ENCODE measurements at regions not wholly inside any gene's neighbourhood (a gene's known extent, or its start where the extent isn't known, plus 50 kb on each side); places are given as distances from the start of the nearest gene placed in this dataset.
A peak's percentile ranks its signal among the peaks of the same experiment; 100 is the strongest.

DNA sequence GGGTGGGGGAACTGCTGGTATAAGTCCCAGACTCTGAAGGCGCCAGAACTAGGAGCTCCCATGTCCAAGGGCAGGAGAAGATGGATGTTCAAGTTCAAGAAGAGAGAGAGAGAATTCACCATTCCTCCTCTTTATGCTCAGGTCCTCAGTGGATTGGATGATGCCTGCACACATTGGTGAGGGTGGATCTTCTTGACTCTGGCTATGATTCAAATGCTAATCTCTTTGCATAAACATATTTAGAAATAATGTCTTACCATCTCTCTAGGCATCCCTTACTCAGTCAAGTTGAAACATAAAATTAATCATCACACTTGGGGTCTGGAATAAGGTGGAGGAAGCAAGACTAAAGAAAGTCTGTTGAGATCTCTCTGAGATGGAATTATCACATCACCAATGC lies 210.6 kb upstream of the CHST9 start:
- no peak for DNase-seq (ENCODE audit: insufficient read length, low spot score)
- peak; percentile 16 for FAIRE-seq
- TF ChIP-seq, protein P1, sequence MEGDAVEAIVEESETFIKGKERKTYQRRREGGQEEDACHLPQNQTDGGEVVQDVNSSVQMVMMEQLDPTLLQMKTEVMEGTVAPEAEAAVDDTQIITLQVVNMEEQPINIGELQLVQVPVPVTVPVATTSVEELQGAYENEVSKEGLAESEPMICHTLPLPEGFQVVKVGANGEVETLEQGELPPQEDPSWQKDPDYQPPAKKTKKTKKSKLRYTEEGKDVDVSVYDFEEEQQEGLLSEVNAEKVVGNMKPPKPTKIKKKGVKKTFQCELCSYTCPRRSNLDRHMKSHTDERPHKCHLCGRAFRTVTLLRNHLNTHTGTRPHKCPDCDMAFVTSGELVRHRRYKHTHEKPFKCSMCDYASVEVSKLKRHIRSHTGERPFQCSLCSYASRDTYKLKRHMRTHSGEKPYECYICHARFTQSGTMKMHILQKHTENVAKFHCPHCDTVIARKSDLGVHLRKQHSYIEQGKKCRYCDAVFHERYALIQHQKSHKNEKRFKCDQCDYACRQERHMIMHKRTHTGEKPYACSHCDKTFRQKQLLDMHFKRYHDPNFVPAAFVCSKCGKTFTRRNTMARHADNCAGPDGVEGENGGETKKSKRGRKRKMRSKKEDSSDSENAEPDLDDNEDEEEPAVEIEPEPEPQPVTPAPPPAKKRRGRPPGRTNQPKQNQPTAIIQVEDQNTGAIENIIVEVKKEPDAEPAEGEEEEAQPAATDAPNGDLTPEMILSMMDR (IDR thresholded peaks at IDR 0.05; ENCODE audit: insufficient read depth, missing control alignments): no peak

DNA sequence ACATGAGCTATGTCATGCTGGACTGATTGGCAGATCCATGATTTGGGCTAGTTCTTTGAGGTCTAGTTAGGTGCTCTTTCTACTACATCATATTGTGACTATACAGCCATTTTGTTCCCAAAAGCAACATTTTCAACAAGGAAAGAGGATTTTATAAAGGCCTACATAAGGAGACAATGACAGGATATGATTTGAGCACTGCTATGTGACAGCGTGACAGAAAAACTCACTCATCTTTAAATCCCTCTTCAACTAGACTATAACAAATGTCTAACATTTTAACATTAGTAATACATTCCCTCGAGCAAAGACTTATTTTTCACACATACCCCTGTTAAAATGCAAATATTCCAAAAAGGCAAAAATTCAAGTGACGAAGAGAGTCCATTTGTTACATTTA lies 209.6 kb upstream of the CHST9 start:
- TF ChIP-seq, protein P1 (IDR thresholded peaks at IDR 0.05; ENCODE audit: insufficient read depth, missing control alignments): no peak
- DNase-seq (ENCODE audit: insufficient read length, low spot score) (no peak), FAIRE-seq (no peak)

DNA sequence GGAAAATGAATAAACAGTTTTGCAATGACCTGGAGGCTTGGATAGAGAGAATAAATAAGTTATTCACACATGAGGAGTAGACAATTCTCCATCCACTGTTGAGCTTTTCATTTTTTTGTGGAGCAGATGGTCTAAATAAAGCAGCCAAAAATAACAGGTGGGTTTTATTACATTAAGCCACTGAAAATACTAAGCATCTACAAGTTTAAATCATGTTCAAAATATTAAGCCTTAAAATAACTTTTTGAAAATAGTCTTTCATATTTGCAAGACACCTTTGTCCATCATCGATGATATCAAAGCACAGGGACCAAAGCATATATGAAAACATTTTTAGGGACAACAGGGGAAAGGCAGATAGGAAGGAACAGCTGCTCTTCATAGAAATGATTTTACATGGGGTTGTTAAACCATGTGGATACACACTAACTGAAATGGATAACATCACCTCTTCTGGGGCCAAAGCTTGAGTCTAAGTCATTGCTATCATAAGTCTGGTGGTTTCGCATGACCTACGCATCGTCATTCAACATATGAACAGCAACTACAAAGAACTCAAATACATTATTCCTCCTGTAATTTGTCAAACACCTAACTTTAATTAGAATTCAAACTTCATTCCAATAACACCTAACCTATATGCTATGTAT lies 197.6 kb upstream of the CHST9 start:
- FAIRE-seq: no peak
- TF ChIP-seq, protein P1 (IDR thresholded peaks at IDR 0.05; ENCODE audit: insufficient read depth, missing control alignments): no peak
- DNase-seq (ENCODE audit: insufficient read length, low spot score): no peak

DNA sequence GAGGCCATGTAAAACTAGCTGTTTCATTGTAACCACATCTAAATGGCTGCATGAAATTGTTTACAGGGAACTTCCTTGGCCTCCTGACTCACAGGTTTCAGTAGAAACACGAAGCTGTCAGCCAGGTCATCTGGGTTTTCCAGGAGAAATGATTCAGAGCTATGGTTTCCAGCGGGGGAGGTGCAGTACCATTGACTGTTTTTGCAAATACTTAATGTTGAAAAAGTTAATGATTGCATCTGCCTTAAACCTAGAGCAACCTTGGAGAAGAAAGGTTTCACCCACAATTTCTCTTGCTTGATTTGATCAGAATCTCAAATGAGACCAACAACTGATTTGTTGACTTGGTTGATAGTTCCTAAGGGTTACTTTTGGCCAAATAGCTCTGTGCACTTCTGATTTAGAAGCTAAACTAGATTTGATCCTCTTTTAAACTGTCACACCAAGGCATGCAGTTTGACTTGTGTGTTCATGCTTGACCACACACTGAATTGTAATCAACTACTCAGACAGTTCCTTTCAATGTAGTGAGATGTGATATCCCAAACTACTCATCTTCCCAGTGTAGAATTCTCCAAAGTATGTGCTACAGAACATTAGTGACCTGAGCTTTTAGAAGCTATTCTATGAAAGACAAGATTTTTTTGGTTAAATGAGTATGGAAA lies 193.5 kb upstream of the CHST9 start:
- DNase-seq (ENCODE audit: insufficient read length, low spot score): no peak
- TF ChIP-seq, protein P1 (IDR thresholded peaks at IDR 0.05; ENCODE audit: insufficient read depth, missing control alignments): no peak
- no peak for FAIRE-seq

DNA sequence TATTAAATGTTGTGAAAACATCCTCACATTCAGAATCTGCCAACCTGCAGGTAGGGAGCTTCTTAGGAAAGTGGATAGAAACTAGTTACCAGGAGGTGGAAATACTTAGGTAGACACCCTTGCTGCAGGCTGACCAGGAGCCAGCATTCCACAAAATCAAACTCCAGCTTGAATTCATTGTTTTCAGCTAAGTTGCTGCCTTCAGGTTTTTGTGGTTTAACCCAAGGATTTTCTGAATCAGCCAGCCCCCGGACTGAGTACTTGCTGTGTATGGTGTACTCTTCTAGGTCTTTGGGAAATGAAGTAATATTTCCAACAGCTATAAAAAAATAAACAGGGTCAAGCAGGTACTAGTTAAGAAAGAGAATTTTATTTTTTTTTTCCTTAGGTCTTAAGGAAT lies 192.1 kb upstream of the CHST9 start:
- FAIRE-seq (no peak), DNase-seq (ENCODE audit: insufficient read length, low spot score) (no peak)
- TF ChIP-seq, protein P1 (IDR thresholded peaks at IDR 0.05; ENCODE audit: insufficient read depth, missing control alignments): no peak

DNA sequence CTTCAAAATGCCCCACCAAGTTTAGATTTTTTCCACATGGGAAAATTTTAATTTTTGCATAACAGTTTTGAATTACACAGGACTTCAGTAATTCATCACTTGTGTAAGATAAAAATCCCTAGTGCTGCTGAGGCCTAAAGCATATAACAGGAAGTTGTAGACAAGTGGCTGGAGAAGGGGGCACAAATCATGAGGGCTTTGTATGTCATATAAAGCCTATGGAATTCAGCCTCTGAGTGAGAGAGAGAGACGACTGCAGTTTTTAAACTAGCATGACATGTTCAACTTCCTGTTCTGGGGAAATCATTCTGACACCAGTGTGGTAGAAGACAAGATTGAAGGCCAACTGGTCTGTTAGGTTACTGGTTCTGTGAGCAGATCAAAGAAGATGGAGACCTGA lies 187.3 kb upstream of the CHST9 start:
- TF ChIP-seq, protein P1 (IDR thresholded peaks at IDR 0.05; ENCODE audit: insufficient read depth, missing control alignments): no peak
- FAIRE-seq (no peak), DNase-seq (ENCODE audit: insufficient read length, low spot score) (no peak)

DNA sequence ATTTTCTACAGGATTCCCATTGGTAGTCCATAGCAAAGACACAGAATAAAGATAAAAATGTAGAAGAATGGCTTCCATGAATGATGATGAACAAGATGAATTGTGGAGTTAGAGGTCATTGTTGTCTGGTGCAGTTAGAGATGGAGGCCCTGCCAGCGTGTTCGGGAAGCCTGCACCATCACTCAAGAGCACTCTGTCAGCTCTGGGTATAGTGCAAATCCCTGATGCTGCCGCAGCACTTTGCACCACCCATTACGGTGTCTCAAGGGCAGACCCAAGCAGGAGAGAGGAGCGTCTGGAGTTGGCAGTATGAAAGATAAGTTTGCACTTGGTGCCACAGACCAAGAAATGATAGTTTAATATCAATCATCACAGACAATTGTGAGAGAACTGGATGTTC lies 181.6 kb upstream of the CHST9 start:
- TF ChIP-seq, protein P1 (IDR thresholded peaks at IDR 0.05; ENCODE audit: insufficient read depth, missing control alignments): no peak

More for the DNA sequence above, 181.6 kb upstream of the CHST9 start:
- DNase-seq (ENCODE audit: insufficient read length, low spot score) (no peak), FAIRE-seq (no peak)
